ENCODE measurements at regions not wholly inside any gene's neighbourhood (a gene's known extent, or its start where the extent isn't known, plus 50 kb on each side); places are given as distances from the start of the nearest gene placed in this dataset.

- ATAC-seq (ENCODE audit: low FRiP score): no peak
- TF ChIP-seq, protein P1, sequence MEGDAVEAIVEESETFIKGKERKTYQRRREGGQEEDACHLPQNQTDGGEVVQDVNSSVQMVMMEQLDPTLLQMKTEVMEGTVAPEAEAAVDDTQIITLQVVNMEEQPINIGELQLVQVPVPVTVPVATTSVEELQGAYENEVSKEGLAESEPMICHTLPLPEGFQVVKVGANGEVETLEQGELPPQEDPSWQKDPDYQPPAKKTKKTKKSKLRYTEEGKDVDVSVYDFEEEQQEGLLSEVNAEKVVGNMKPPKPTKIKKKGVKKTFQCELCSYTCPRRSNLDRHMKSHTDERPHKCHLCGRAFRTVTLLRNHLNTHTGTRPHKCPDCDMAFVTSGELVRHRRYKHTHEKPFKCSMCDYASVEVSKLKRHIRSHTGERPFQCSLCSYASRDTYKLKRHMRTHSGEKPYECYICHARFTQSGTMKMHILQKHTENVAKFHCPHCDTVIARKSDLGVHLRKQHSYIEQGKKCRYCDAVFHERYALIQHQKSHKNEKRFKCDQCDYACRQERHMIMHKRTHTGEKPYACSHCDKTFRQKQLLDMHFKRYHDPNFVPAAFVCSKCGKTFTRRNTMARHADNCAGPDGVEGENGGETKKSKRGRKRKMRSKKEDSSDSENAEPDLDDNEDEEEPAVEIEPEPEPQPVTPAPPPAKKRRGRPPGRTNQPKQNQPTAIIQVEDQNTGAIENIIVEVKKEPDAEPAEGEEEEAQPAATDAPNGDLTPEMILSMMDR (IDR thresholded peaks at IDR 0.05): no peak
- DNase-seq (ENCODE audit: low spot score): no peak
Measured at GRCh38 chr13:106187501-106188095, 347.9 kb downstream of the EFNB2 start.

- DNase-seq (ENCODE audit: low spot score) (no peak), ATAC-seq (ENCODE audit: low FRiP score) (no peak)
- TF ChIP-seq, protein P1 (IDR thresholded peaks at IDR 0.05): no peak
Measured at GRCh38 chr13:106187101-106187500, 348.4 kb downstream of the EFNB2 start.

DNA sequence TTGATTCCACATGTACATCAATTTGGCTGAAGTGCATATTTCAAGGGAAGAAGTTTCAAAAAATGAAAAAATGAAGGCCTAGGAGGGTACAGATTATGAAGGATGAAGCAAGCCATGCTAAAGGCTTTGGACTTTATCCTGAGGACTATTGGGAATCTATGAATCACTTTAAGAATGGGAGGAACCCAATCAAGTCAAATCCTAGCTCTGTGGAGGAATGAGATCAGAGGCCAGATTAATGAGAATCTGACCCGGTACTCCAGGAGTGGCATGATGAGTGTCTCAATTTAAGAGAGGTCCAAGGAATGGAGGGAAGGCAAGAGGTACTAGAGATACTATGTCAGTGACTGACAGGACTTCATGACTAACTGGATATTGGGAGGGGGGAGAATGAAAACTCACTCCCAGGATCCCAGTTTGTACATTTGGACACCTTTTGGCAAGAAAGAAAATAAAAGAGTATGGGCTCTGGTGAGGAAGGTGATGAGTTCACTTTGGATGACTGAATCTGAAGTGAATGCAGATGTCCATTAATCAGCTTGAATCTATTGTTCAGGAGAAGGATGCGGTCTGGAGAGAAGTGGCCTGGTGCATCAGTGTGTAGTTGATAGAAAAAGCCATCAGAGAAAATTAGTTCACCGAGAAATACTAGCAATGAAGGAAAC lies 349.0 kb downstream of the EFNB2 start:
- ATAC-seq (ENCODE audit: low FRiP score): no peak
- TF ChIP-seq, protein P1 (IDR thresholded peaks at IDR 0.05): no peak
- no peak for DNase-seq (ENCODE audit: low spot score)

DNA sequence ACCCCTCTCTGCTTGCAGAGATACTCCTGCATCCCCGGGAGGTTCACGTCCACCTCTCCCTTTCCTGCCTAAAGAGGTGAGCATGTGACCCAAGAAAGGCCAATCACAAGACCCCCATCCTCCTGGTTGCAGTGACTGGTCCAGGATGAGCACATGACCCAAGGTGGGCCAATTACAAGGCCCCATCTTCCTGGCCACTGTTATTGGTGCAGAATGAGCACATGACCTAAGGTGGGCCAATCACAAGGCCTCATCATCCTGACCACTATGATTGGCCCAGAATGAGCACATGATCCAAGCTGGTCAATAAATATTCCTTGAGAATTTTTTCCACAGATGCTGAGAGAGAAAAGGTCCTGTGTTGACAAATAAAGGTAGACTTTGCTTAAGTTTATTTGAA lies 350.7 kb downstream of the EFNB2 start:
- no peak for ATAC-seq (ENCODE audit: low FRiP score)
- DNase-seq (ENCODE audit: low spot score): no peak
- TF ChIP-seq, protein P1 (IDR thresholded peaks at IDR 0.05): no peak

- TF ChIP-seq, protein P1 (IDR thresholded peaks at IDR 0.05): no peak
- DNase-seq (ENCODE audit: low spot score): no peak
- no peak for ATAC-seq (ENCODE audit: low FRiP score)
Measured at GRCh38 chr13:106183410-106184065, 351.9 kb downstream of the EFNB2 start.

- TF ChIP-seq, protein P1 (IDR thresholded peaks at IDR 0.05): no peak
- DNase-seq (ENCODE audit: low spot score) (no peak), ATAC-seq (ENCODE audit: low FRiP score) (no peak)
Measured at GRCh38 chr13:106182404-106182803, 353.1 kb downstream of the EFNB2 start.

Data from omental fat pad (tissue), 3 donors.